ENCODE measurements at regions not wholly inside any gene's neighbourhood (a gene's known extent, or its start where the extent isn't known, plus 50 kb on each side); places are given as distances from the start of the nearest gene placed in this dataset.
"Not testable (repeated sequence)": the region's sequence is repeated elsewhere in the genome, so short reads cannot be mapped to it uniquely, and the experiment has no call there.

GRCh38 chr9:6160579-6160978 is 55.0 kb upstream of the IL33 start:
- DNase-seq (ENCODE audit: low spot score), result no peak

GRCh38 chr9:6153425-6153824 is 62.2 kb upstream of the IL33 start:
- no peak for DNase-seq (ENCODE audit: low spot score)

GRCh38 chr9:6152788-6153187 is 62.8 kb upstream of the IL33 start:
- no peak for DNase-seq (ENCODE audit: low spot score)

- DNase-seq (ENCODE audit: low spot score), result no peak
These were observed 65.1 kb upstream of the IL33 start for GRCh38 chr9:6150483-6150882.

- no peak for DNase-seq (ENCODE audit: low spot score)
These were observed 66.3 kb upstream of the IL33 start for GRCh38 chr9:6149315-6149714.

- DNase-seq (ENCODE audit: low spot score), result no peak
These were observed 67.8 kb upstream of the IL33 start for GRCh38 chr9:6147846-6148245.

GRCh38 chr9:6144947-6145346 is 70.7 kb upstream of the IL33 start:
- no peak for DNase-seq (ENCODE audit: low spot score)

- DNase-seq (ENCODE audit: low spot score), result no peak
These were observed 72.7 kb upstream of the IL33 start for GRCh38 chr9:6142799-6143454.

GRCh38 chr9:6135780-6136179 is 79.8 kb upstream of the IL33 start:
- DNase-seq (ENCODE audit: low spot score), result not testable (repeated sequence)

- no peak for DNase-seq (ENCODE audit: low spot score)
These were observed 80.9 kb upstream of the IL33 start for GRCh38 chr9:6134661-6135180.

- DNase-seq (ENCODE audit: low spot score), result no peak
These were observed 82.1 kb upstream of the IL33 start for GRCh38 chr9:6133346-6134063.

- DNase-seq (ENCODE audit: low spot score), result no peak
These were observed 83.0 kb upstream of the IL33 start for GRCh38 chr9:6132650-6133049.

GRCh38 chr9:6128030-6128429 is 87.6 kb upstream of the IL33 start:
- DNase-seq (ENCODE audit: low spot score), result no peak

GRCh38 chr9:6126377-6126776 is 89.2 kb upstream of the IL33 start:
- DNase-seq (ENCODE audit: low spot score), result no peak

GRCh38 chr9:6123416-6123815 is 92.2 kb upstream of the IL33 start:
- DNase-seq (ENCODE audit: low spot score), result no peak

- no peak for DNase-seq (ENCODE audit: low spot score)
These were observed 93.9 kb upstream of the IL33 start for GRCh38 chr9:6121707-6122106.

GRCh38 chr9:6114424-6114823 is 99.0 kb upstream of the RANBP6 start:
- DNase-seq (ENCODE audit: low spot score), result no peak

GRCh38 chr9:6113819-6114218 is 98.4 kb upstream of the RANBP6 start:
- no peak for DNase-seq (ENCODE audit: low spot score)

GRCh38 chr9:6113312-6113711 is 97.9 kb upstream of the RANBP6 start:
- DNase-seq (ENCODE audit: low spot score), result no peak

GRCh38 chr9:6109986-6110385 is 94.6 kb upstream of the RANBP6 start:
- no peak for DNase-seq (ENCODE audit: low spot score)

GRCh38 chr9:6109571-6109970 is 94.1 kb upstream of the RANBP6 start:
- no peak for DNase-seq (ENCODE audit: low spot score)

- DNase-seq (ENCODE audit: low spot score), result no peak
These were observed 91.4 kb upstream of the RANBP6 start for GRCh38 chr9:6106711-6107339.

GRCh38 chr9:6105738-6106137 is 90.3 kb upstream of the RANBP6 start:
- DNase-seq (ENCODE audit: low spot score), result no peak
